GM18511 (cell line): ENCODE measurements at regions not wholly inside any gene's neighbourhood (a gene's known extent, or its start where the extent isn't known, plus 50 kb on each side); places are given as distances from the start of the nearest gene placed in this dataset.

Experiments used
- ATAC-seq: cut with Tn5 transposase; IDR thresholded peaks from one replicate; pipeline ENCODE4 v1.9.1; 2021; ENCODE audit warnings: mild to moderate bottlenecking, moderate library complexity; ENCODE audit not compliant: unreplicated experiment

DNA sequence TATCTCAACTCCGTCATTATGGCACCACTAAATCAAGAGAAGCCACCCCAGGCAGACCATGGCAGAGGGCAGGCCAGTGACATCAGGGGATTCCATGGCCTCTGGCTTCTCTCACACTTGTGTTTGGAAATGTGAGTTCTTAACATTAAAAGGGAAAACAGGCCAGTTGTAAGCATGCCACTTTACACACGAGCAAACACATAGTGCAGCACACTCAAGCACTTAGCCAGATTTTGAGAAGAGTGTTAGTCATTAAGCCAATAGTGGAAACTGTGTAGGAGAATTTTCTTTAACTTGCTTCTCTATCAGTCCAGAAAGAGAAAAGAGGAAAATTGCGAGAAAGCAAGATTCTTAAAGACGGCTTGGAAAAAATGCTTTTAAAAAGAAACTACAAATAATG lies 401.5 kb downstream of the TDRD3 start:
- no peak for ATAC-seq

DNA sequence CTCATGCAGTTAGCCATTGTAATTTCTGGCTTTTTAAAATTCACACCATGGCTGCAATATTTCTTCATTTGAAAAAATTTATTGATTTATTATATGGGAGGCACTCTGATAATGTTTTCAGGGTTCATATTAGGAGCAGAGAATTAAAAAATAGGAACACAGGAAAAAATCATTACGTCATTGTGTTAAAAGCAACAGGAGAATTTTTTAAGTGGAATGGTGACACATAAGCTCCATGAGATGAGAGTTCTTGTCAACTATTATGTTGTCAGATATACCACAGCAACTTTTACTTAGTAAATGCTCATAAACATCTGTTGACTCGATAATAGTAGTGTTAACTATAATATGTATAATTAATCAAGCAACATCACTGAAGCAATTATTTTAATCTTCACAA lies 400.1 kb downstream of the TDRD3 start:
- no peak for ATAC-seq

DNA sequence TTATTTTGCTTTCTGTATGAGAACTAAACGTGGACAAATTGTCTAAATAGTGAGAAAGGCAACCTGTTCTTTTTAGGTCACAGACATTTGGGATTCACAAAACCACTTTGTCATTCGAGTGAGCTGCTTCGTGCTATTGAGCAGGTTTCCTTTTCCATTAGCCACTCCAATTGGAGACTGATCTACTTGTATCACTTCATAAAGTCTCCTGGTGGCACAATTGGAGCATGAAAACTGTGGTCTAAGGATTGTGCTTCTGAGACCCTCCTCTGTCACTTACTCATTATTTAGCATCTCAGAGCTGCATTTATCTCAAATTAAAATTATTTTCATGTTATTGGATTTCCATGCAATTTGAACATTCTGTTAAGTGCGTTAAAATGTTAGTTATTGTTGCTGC lies 397.7 kb downstream of the TDRD3 start:
- no peak for ATAC-seq

DNA sequence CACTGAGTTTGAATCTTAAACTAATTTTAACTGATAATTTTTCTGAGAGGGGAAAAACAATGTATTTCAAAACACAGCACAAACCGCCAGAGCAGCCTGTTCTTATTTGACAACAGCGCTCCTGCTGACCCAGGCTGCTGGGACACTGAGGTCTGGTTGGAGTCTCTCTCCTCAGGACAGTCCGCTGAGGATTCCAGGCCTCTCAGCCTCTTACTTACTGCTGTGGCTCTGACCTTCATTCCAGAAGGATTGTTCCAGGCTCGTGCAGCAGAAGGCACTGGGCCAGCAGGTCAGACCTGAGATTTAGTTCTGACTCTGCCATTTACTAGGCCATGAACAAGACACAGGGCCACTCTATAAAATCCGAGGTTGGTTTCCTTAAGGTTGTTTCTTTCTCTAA lies 393.6 kb downstream of the TDRD3 start:
- ATAC-seq, result no peak

DNA sequence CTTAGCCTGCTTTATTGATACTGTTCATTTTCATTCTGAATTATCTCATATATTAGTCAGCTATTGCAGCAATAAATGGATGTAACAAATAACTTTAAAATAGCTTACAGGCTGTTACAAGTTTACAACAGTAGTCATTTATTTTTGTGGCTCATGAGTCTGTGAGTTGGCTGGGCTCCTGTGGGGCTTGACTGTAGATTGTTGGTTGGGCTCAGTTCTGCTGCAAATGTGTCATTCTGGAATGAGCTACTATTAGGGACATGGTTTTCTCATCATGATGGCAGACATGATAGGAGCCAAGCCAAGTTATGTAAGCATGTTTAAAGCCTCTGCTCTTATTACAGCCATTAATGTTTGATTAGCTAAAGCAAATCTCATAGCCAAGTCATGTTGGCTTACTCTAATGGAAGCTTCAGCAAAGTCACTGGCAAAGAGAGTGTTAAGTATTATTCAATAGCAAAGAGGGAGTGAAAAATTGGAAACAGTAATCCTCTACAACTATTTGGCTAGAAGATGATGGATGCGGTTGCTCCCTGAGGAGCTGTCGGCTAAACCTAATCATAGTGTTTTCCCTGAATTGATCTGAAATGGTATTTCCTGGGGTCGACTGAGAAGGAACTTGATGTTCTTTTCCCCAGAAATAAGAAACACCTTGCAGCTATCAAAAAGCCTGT lies 391.3 kb downstream of the TDRD3 start:
- ATAC-seq, result no peak

DNA sequence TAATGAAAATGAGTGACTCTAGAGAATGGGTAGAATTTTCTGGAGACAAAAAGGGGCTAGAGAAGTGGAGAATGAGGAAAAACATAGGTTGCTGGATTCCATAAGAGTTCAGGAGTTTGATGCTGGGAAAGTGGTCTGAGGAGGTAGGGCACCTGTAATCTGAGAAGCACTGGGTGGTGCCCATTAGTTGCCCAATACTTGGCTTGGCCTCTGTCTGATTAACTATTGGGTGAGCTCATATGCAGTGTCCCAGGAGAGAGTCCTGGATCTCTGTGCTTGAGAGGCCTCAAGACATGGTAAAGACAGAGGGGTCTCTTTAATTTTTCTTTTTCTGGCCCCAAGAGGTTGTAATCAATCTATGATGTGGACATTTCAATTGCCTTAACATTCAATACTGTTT lies 390.1 kb downstream of the TDRD3 start:
- ATAC-seq, result no peak

DNA sequence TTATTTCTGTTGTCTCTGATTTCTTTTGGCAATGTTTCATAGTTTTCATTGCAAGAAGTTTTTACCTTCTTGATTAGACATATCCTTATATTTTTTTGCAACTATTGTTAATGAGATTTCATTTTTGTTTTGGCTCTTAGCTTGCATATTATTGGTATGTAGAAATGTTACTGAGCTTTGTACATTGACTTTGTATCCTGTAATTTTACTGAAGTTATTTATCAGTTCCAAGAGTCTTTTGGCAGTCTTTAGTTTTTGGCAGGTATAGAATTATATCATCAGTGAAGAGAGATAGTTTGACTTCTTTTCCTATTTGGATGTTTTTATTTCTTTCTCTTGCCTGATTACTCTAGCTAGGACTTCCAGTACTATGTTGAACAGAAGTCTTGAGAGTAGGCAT lies 375.7 kb downstream of the TDRD3 start:
- no peak for ATAC-seq

DNA sequence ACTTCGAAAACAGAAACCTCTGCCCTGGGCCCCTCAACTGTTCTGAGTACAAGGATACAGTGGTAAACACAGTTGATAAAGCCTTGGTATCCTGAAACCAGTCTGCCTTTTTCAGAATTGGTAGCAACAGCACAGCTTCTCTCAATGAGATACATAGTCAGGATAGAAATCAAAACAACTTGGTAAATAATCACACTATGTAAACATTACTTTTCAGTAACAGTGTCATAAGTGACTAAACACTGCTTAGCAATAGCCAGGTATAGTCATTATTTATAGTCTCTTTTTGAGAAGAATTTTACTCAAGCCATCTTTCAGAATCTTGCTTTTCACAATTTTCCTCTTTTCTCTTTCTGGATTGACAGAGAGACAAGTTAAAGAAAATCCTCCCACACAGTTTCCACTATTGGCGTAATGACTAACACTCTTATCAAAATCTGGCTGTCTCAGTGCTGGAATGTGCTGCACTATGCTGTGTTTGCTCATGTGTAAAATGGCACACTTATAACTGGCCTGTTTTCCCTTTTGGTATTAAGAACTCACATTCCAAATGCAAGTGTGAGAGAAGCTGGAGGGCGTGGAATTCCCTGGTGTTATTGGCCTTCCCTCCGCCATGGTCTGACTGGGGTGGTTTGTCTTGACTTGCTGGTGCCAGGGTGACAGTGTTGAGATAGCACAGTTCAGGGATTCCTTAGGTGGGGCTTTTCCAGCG lies 368.8 kb downstream of the TDRD3 start:
- no peak for ATAC-seq

DNA sequence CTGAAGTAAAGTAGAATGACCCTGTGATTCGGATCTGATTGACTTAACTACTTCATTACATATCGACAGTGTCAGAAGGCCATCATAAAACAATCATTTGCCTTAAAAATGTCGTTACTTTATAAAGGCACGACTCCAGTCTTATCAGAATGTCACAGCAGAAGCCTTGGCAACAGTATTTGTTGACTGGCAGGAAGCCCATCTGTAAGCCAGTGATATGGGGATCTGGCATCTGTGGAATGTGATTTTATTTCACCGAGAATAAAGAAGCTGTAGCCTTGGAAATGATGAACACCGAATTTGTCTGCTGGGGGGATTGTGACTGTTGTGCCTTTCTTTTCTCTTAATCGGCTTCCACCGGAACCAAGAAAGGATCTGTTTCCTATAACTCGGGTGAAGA lies 362.5 kb downstream of the TDRD3 start:
- ATAC-seq, result no peak

DNA sequence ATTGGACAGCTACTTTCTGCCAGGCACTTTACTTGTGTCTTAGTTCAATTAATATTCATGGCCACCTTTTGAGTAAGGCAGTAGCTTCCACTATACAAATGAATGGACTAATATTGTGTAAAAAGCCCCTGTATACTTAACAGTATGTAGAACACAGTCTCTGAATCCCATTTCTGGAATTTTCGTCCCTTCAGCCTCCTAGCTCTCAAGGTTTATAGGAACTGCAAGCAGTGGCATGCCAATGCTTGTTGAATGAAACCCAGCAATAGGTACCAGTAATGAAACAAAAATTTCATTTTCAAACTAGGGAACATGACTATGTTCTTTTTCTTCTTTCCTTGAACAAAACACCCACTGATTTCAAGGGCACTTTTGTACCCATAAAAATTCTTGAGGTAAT lies 361.6 kb downstream of the TDRD3 start:
- ATAC-seq, result no peak

DNA sequence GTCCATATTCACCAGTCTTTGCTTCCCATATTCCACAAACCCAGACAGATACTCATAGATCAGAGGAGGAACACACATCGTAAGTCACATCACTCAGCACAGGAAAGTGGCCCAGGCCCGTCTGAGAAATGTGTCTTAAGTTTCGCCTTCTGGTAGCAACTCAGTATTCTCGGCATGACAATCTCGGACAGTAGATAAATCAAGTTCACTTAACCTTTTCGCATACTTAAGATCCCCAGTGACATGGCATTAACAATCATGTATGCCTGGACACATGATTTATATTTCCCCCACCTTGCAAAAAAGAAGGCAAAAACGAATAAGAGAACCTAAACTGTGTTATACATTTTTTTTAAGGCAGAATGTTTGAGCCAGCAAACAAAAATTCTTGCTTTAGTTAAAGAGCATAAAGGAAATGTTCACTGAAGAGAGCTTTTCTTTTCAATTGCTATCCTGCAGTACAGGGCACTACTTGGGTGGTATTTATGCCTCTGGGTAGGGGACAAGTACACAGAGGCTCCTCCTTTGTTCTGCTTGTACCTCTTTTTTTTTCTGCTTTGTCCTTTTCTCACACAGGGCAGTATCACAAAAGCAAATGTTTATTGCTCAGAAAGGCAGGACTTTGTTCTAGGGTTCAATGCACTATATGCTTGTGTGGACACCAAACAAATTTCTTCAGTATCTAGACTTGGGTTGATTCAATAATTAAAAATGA lies 360.6 kb downstream of the TDRD3 start:
- ATAC-seq, result no peak

DNA sequence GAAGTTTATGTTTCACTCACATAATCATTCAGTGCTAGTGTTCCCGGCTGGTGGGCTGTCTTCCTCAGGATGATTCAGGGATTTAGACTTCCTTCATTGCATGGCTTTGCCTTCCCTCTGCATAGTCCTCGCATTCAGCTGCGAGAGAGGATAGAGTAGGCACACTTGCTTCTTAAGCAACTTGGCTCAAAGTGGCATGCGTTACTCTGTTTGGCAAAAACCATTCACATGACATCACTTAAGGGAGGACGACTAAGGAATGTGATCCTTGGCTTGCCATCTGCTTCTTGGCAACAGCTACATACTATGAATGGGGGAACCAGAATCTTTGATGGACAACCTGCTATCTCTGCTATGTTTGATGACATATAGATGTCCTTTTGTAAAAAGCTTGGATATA lies 359.3 kb downstream of the TDRD3 start:
- no peak for ATAC-seq

DNA sequence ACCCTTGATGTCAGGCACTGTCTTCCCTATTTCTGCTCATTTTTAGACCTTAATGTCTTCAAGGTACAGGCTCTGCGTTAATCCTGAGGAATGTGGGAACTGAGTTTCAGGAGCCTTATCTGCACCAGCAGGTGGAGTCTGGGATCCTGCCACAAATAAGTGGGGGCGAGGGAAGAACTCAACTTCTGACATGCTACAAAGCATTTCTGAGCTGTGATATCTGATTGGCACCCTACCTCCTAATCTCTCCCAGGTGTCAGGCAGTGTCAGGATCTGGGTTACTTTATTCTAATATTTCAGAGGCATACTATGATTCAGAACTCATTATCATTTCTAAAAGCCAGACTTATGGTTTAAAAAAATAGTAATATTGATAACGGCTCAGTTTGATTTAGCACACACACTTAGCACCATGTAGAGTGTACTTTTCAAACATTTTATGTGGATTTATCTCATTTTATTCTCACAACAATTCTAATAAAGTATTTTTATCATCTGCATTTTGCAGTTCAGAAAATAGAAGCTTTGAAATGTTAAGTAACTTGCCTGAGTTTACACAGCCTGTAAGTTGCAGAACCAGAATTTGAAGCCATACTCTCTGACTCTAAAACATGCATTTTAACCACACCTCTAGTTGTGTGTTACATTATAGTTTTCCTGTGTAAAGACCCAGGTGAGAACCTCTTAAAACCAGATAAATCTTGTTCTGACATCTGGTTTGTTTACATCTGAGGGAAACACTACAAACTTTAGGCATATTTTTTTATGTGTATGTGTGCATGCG lies 358.6 kb downstream of the TDRD3 start:
- ATAC-seq, result no peak

DNA sequence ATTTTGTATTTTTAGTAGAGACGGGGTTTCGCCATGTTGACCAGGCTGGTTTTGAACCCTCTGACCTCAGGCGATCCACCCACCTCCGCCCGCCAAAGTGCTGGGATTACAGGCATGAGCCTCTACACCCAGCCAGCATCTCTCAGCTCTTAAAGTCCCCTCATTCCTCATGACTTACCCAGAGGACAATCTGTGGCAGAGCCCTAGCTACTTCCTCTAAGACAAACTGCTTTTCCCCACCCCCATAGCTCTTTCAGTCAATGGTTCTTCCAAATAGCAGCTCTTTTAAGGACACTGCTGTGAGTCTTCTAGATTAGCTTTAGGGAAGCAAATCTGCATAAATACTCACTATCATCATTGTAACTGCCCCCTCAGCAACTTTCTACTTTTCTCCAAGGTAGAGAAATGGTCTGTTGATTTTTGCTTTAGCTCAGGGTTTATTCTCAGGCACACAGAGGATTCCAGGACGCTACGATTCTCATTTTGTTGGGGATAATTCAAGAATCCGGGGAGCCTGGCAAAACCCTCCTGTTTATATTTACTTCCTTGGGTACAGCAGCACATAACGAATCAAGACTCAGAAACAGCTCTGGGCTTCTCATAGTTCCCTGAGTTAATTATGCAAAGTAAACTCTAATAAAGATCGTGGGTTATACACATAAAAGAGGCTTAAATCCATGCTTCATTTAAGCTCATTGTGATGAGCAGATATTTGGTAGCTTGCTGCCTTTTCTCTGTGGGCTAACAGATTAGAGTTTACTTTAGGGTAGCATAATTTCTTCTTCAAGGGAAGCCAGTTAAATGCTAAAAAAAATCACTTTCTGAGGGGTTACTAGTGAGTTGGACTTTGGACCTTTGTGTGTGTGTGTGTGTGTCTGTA lies 357.4 kb downstream of the TDRD3 start:
- no peak for ATAC-seq

DNA sequence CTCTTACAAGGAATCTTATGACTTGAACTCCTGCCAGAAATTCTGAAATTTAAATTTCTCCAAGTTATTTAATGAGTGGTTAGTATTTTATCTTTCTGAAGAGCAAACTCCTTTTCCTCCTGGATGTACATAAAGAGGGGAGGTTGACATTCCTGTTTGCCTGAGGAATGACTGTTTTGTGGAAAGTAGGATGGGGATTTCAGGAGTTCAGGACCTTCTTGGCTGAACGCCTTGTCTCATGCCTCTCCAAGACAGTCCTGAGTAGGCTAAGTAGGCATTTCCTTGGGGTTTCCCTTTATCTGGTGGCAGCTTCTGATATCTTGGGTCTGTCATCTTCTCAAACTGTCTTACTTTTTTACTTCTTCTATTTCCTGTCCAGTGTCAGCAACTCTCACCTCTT lies 356.6 kb downstream of the TDRD3 start:
- no peak for ATAC-seq

DNA sequence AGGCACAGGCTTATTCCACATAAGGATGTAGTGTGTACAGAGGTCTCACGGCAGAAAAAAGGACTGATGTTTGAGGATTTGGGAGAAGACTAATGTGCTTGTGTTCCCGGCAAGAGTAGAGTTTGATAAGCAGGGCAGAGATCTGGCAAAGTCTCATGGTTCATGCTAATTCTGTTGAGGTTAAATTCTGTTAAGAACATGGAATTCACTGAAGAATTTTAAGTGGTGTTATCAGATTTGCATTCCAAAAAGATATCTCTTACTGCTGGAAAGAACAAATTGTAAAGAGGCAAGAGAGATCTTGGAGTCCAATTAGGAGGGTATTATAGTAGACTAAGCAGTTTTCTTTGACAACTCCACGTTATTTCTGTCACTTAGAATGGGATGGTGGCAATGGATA lies 348.3 kb downstream of the TDRD3 start:
- ATAC-seq, result no peak

DNA sequence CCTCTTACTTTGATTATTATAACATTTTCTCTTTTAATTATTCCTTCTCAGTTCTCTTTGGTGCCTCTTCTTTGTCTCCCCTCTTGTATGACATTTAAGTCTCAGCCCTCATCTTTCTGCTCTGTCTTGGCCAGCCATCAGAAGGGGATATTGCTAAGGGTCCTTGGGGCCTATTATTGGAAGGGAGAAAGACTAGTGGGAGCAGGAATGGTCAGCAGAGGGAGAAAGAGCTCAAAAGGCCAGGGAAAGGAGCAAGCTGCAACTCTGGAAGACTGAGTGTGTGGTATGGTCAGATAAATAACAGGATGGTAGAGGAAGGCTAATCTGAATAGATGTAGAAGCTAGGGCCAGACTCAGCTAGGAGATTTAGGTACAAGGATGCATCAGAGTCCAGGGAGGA lies 336.9 kb downstream of the TDRD3 start:
- no peak for ATAC-seq

DNA sequence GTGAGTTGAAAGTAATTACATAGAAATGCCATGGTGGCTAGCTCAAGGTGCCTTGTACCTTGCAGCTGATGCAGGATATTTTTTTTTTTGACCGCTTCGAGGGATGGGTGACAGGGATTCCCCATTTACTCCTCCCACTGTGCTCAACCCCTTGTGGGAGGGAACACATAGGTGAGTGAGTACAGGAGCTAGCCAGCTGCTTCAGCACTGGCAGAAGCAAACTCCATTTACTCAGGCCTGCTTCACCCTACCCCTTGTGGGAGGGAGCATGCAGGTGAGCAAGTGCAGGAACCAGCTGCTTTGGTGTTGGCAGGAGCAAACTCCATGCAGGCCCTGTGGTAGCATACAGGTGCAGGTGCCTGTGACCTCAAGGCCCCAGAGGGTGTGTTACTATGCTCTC lies 330.1 kb downstream of the TDRD3 start:
- no peak for ATAC-seq

DNA sequence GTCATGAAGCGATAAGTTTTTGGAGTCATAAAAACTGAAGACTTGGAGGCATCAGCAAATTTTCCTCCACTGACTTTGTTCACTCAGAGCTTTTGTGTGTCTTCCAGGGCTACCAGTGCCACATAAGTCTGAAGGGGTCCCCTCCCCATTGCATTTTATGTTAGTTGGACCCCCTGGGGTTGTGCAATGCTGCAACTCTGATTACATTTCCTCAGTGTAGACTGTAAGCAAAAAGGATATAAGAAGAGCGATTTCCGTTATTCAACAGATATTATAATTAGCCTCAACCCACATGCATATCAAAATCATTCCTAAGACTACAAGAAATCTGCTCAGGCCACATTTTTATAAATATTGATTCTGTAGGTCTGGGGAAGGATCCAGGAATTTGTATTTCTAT lies 324.0 kb downstream of the TDRD3 start:
- no peak for ATAC-seq

DNA sequence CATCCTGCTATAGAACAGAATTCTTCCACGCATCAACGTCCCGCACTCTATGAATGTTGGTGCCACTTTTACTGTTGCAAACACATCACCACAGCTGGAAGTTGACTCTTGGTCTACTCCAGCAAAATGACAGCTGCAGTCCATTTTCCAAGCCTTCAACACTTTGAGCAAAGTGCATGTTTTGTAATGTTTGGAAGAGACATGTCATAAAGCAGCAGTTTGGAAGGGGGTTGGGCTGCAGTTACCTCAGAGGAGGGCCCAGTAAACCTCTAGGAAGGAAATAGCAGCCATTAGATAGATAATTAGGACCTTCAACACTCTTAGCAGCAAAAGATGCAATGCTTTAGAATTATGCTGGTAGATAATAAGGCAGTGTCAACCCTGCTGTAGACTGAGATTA lies 323.6 kb downstream of the TDRD3 start:
- ATAC-seq, result no peak

DNA sequence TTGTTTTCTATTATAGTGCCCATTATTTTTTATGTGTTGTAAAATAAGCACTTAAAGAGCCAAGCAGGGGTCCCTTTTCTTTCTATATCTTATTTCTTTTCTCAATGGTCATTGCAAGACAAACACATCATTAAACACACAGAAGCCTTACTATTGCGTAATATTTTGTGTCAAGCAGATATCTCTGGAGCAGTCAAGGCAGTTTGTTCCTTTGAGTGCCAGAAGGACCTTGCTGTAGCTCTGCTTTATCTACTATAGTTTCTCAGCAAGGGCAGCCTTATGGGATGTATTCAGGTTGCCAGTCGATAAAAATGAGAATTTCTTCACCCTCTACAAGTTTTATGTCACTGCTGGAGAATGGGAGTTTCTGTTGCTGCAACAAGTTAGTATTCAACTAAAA lies 319.3 kb downstream of the TDRD3 start:
- ATAC-seq, result no peak
